Heart right ventricle (tissue), 16 donors: ENCODE measurements at regions not wholly inside any gene's neighbourhood (a gene's known extent, or its start where the extent isn't known, plus 50 kb on each side); places are given as distances from the start of the nearest gene placed in this dataset.
"Not testable (repeated sequence)": the region's sequence is repeated elsewhere in the genome, so short reads cannot be mapped to it uniquely, and the experiment has no call there.

ENCODE experiments used
- ATAC-seq, 8 donors: fragments of 200-7000 bp; cut with Tn5 transposase; one replicate each; pipeline ENCODE4 v1.9.1; 2020; ENCODE audit warnings: mild to moderate bottlenecking in 8 of 8, moderate library complexity in 8 of 8, moderate number of reproducible peaks in 1 of 8
- DNase-seq, 2 donors: peaks; one replicate each; pipeline ENCODE4 v3.0.0-alpha.2; 2020
- H3K27ac ChIP-seq, 10 donors: fragments of 200-600 bp; sonication (generic) in 2 of 10; one replicate each; pipeline versions ENCODE4 v1.5.0 to v1.8.0; 2020 to 2022; ENCODE audit warnings: mild to moderate bottlenecking in 3 of 10
- H3K27me3 ChIP-seq, 7 donors: fragments of 200-600 bp; one replicate each; pipeline ENCODE4 v1.8.0; 2021 to 2022; ENCODE audit warnings: mild to moderate bottlenecking in 2 of 7
- H3K36me3 ChIP-seq, 9 donors: fragments of 200-600 bp; sonication (generic) in 1 of 9; one replicate each; pipeline versions ENCODE4 v1.5.0 to v1.8.0; 2020 to 2022; ENCODE audit warnings: mild to moderate bottlenecking in 2 of 9
- H3K4me1 ChIP-seq, 9 donors: fragments of 200-600 bp; sonication (generic) in 1 of 9; one replicate each; pipeline versions ENCODE4 v1.5.0 to v1.8.0; 2020 to 2022; ENCODE audit warnings: mild to moderate bottlenecking in 4 of 9
- H3K4me3 ChIP-seq, 10 donors: fragments of 200-600 bp; sonication (generic) in 2 of 10; one replicate each; pipeline versions ENCODE4 v1.5.0 to v1.8.0; 2020 to 2022; ENCODE audit warnings: mild to moderate bottlenecking in 7 of 10, moderate library complexity in 2 of 10
- H3K9me3 ChIP-seq, 11 donors: fragments of 200-600 bp in 10 of 11; sonication (generic) in 2 of 11; one replicate each; pipeline versions ENCODE4 v1.5.0 to v1.8.0; 2013 to 2022; ENCODE audit warnings: mild to moderate bottlenecking in 2 of 11, control low read depth in 1 of 11, moderate library complexity in 1 of 11
- WGBS, 2 donors: extraction: QIAGEN DNeasy Blood & Tissue Kit; methylation state at CpG; one replicate each; pipeline ENCODE4 v1.1.7; 2013; ENCODE audit warnings: inconsistent platforms in 1 of 2; 5-methylcytosine and 5-hydroxymethylcytosine counted together
- intact Hi-C, 10 donors: fragments of 100-400 bp; cut with DNase I; formaldehyde crosslinking; loops; one replicate each; pipeline versions ENCODE4 v1.11.1 to v1.14.2; 2022
- TF ChIP-seq, protein P1 (sequence below), 9 donors: fragments of 200-600 bp; sonication (generic) in 2 of 9; IDR thresholded peaks; one replicate each; pipeline versions ENCODE4 v1.5.0 to v1.8.0; 2021 to 2022; ENCODE audit warnings: antibody characterized with exemption in 9 of 9, mild to moderate bottlenecking in 5 of 9, moderate library complexity in 1 of 9
- donor health status: Arrhythmogenic right ventricular cardiomyopathy.
- donor health status: ischemic (EF 13 %, LVEDD 7.1; RV severe dilation, severe dysfunction).
- donor health status: healthy with polysubstance abuse.
- donor health status: DM: no; HTN: yes; CAD: no.
- donor health status: DM: no; HTN: no; CAD: no.
- donor health status: ischemic (EF 25% LVEDD 6.9; RV normal size, moderate dysfunction).
- donor health status: ischemic (EF 25% LVEDD 5.7; RV mildly dilated, moderate dysfunction).
- donor health status: healthy.
- donor health status: DM: yes; HTN: yes; CAD: no.
- donor health status: Ischemic cardiomyopathy.
- donor health status: ischemic (EF 35%, LVEDD 5.7; RV mildly dilated, moderate dysfunction).
- donor health status: nonischemic (EF 11% LVEDD 7.7; RV severe dilation, severe dysfunction).
- donor health status: DM: yes; HTN: yes; CAD: no.
- donor health status: PGD.
- donor health status: ischemic (EF 29% LVEDD 5.4; RV normal size, mild dysfunction).
- donor health status: nonischemic (EF 23%, LVEDD 6.1; RV moderate dilation, normal function).

DNA sequence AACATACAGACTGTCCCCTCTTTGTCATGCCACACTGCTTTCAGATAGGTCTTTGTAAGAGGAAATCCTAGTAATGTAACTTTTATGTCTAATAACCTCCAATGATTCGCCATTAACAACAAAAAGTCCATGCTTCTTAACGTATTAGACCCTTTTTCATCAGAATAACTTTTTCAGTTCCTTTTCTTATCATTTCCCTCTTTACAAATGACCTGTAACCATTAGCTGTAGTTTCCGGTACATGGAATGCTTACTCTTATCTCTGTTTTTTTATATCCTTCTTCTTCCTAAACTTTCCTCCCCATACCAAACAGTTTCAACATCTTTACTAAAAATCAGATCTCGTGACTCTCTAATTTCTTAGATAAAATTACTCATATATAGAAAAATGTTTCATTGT is 268.9 kb upstream of the TYRP1 start:
- DNase-seq (no peak), ATAC-seq (no peak)
- H3K27me3 ChIP-seq, result no peaks in the 10 kb centered on the region
- TF ChIP-seq, protein P1, sequence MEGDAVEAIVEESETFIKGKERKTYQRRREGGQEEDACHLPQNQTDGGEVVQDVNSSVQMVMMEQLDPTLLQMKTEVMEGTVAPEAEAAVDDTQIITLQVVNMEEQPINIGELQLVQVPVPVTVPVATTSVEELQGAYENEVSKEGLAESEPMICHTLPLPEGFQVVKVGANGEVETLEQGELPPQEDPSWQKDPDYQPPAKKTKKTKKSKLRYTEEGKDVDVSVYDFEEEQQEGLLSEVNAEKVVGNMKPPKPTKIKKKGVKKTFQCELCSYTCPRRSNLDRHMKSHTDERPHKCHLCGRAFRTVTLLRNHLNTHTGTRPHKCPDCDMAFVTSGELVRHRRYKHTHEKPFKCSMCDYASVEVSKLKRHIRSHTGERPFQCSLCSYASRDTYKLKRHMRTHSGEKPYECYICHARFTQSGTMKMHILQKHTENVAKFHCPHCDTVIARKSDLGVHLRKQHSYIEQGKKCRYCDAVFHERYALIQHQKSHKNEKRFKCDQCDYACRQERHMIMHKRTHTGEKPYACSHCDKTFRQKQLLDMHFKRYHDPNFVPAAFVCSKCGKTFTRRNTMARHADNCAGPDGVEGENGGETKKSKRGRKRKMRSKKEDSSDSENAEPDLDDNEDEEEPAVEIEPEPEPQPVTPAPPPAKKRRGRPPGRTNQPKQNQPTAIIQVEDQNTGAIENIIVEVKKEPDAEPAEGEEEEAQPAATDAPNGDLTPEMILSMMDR (IDR thresholded peaks at IDR 0.05), result no peak
- no peaks in the 10 kb centered on the region for H3K36me3 ChIP-seq
- intact Hi-C loops, result no loop called here
- 47 to 55% methylated on average over 4 of the region's 4 CpGs for WGBS, 2 donors
- no peak overlapping the region for H3K27ac ChIP-seq
- no peaks in the 10 kb centered on the region for H3K4me1 ChIP-seq
- H3K9me3 ChIP-seq, result no peaks in the 10 kb centered on the region
- H3K4me3 ChIP-seq, result no peak overlapping the region

DNA sequence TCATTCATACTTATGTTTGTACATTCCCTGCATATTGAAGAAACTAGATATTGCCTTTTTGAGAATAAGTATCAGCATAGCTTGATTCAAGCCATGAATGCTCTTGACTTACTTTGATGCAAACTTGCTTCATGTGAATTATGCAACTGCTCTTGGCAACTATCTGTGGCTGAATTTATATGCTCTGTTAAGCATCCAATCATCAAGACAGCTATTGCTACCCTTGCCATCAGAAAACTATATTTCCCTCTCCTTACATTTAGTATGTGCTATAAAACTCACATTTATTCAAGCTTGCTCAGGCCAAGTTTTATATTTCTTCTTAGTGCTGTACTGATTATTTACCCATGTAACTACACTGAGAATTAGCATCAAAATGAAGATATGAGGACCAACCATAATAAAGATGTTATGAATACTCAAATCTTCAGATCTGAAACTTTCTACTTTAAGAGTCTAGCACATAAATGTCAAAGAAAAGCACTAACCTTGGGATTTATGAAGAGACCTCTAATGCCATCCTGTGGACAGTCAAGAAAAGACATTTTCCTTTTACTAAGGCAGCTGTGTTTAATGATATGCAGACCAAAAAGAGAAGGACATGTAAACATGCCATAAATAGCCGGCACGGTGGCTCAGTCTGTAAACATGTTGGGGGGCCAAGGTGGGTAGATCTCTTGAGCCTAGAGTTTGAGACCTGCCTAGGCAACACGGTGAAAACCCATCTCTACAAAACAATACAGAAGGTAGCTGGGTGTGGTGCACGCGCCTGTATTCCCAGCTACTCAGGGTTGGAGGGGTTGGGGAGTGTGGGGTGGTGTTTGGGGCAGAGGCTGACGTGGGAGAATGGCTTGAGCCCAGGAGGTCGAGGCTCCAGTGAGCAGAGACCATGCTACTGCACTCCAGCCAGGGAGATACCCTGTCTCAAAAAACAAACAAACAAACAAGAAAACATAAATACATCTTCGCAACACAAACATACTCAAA is 267.0 kb upstream of the TYRP1 start:
- 45 to 47% methylated on average over 8 of the region's 8 CpGs for WGBS, 2 donors
- TF ChIP-seq, protein P1 (IDR thresholded peaks at IDR 0.05), result peak in 2 of 9 donors; percentile 14
- Histone ChIP-seq H3K27me3 (no peaks in the 10 kb centered on the region), H3K4me3 (no peak overlapping the region), H3K9me3 (no peaks in the 10 kb centered on the region), H3K36me3 (no peaks in the 10 kb centered on the region), H3K4me1 (no peaks in the 10 kb centered on the region), H3K27ac (no peak overlapping the region)
- ATAC-seq (no peak), DNase-seq (no peak)
- intact Hi-C loops, result no loop called here

GRCh38 chr9:12439267-12439666 is 253.9 kb upstream of the TYRP1 start:
- H3K9me3 ChIP-seq, result peaks cover 0 to 17% (median 0%) of the 10 kb centered on the region in 11 donors
- ATAC-seq, result peak in 3 of 8 donors; percentile 30 to 71 (median 39)
- peaks cover 0 to 6% (median 0%) of the 10 kb centered on the region in 9 donors for H3K4me1 ChIP-seq
- DNase-seq, result peak in 1 of 2 donors; percentile 11
- no peaks in the 10 kb centered on the region for H3K27me3 ChIP-seq
- no peak overlapping the region for H3K4me3 ChIP-seq
- H3K27ac ChIP-seq, result no peak overlapping the region
- TF ChIP-seq, protein P1 (IDR thresholded peaks at IDR 0.05), result no peak
- no peaks in the 10 kb centered on the region for H3K36me3 ChIP-seq
- intact Hi-C loops, result no loop called here
- 64 to 73% methylated on average over 3 of the region's 3 CpGs for WGBS, 2 donors

- not testable (repeated sequence) for H3K36me3 ChIP-seq, H3K27ac ChIP-seq, ATAC-seq, DNase-seq, H3K4me3 ChIP-seq, H3K27me3 ChIP-seq, H3K4me1 ChIP-seq, H3K9me3 ChIP-seq
- WGBS, 2 donors, result 72 to 77% methylated on average over 6 of the region's 6 CpGs
- intact Hi-C loops, result loop anchor here in 1 of 10 donors (10.0 kb wide), 1 partner anchor 64 kb away; no protein-coding TSS in a partner anchor
These were observed 252.1 kb upstream of the TYRP1 start for GRCh38 chr9:12441080-12441479.
